ENCODE measurements at regions not wholly inside any gene's neighbourhood (a gene's known extent, or its start where the extent isn't known, plus 50 kb on each side); places are given as distances from the start of the nearest gene placed in this dataset.

DNA sequence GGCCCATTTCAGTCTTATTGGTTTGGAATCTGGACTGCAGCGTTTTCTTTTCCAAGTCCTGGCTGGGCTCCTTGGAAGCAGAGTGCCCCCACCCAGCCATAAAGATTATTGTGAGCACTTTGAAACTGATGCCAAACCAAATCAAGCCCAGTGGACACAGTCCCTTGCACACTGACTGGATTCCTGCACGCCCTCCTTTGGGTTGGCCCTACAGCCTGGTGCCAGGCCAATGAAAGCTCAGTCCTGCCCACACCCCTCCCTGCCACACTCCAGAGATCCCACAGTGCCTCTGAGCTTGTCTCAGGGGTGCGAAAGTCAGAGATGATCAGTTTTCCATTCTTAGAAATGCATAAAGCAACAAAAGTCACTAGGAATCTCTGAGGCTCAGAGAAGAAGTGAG lies 181.9 kb downstream of the CETN3 start:
- TF ChIP-seq, protein P1, sequence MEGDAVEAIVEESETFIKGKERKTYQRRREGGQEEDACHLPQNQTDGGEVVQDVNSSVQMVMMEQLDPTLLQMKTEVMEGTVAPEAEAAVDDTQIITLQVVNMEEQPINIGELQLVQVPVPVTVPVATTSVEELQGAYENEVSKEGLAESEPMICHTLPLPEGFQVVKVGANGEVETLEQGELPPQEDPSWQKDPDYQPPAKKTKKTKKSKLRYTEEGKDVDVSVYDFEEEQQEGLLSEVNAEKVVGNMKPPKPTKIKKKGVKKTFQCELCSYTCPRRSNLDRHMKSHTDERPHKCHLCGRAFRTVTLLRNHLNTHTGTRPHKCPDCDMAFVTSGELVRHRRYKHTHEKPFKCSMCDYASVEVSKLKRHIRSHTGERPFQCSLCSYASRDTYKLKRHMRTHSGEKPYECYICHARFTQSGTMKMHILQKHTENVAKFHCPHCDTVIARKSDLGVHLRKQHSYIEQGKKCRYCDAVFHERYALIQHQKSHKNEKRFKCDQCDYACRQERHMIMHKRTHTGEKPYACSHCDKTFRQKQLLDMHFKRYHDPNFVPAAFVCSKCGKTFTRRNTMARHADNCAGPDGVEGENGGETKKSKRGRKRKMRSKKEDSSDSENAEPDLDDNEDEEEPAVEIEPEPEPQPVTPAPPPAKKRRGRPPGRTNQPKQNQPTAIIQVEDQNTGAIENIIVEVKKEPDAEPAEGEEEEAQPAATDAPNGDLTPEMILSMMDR (IDR thresholded peaks at IDR 0.05) = no peak
- no peak for TF ChIP-seq POLR2A (IDR thresholded peaks at IDR 0.05)
- TF ChIP-seq POLR2AphosphoS5 (IDR thresholded peaks at IDR 0.05) = no peak
